GM19193 (cell line): ENCODE measurements at regions not wholly inside any gene's neighbourhood (a gene's known extent, or its start where the extent isn't known, plus 50 kb on each side); places are given as distances from the start of the nearest gene placed in this dataset.

ENCODE experiments used
- POLR2A ChIP-seq: IDR thresholded peaks from 4 replicates; pipeline ENCODE4 v1.6.1; 2011; ENCODE audit not compliant: insufficient read depth, insufficient read length; ENCODE audit errors: extremely low read depth

GRCh38 chr1:38772953-38773352, 86.6 kb downstream of the RRAGC start:
- no peak for TF ChIP-seq POLR2A

GRCh38 chr1:38772026-38772425, 87.5 kb downstream of the RRAGC start:
- no peak for TF ChIP-seq POLR2A

DNA sequence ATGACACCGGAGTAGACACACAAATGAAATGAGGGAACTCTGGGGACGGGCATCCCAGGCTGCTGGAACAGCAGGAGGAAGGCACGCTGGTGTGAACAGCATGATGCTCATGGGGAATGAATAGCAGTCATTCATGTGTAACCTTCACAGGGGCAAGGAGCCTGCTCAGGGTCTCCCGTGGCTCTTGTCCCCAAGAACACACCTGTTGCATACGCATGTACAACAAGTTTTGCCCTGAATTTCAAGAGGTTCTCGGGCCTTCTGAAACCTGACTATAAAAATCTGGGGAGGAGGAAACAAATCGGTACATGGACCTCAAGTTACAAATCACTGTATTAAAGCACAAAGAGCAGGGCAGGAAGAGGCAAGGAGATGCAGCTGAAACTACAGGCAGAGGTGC, 93.4 kb downstream of the RRAGC start:
- no peak for TF ChIP-seq POLR2A

- no peak for TF ChIP-seq POLR2A
Observed at GRCh38 chr1:38763121-38763520, 96.5 kb downstream of the RRAGC start.

DNA sequence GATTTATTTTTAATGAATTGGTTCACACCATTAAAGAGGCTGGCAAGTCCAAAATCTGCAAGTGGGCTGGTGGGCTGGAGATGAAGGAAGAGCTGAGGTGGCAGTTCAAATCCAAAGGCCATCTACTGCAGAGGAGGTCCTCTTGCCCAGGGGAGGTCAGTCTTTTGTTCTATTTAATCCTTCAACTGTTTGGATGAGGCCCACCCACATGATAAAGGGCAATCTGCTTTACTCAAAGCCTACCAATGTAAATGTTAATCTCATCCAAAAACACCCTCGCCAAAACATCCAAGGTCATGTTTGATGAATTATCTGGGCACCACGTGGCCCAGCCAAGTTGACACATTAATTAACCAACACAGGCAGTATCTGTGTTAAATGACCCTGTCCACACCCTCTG, 99.0 kb downstream of the RRAGC start:
- TF ChIP-seq POLR2A: no peak

- TF ChIP-seq POLR2A: no peak
Observed at GRCh38 chr1:38758820-38759219, 100.8 kb downstream of the RRAGC start.

DNA sequence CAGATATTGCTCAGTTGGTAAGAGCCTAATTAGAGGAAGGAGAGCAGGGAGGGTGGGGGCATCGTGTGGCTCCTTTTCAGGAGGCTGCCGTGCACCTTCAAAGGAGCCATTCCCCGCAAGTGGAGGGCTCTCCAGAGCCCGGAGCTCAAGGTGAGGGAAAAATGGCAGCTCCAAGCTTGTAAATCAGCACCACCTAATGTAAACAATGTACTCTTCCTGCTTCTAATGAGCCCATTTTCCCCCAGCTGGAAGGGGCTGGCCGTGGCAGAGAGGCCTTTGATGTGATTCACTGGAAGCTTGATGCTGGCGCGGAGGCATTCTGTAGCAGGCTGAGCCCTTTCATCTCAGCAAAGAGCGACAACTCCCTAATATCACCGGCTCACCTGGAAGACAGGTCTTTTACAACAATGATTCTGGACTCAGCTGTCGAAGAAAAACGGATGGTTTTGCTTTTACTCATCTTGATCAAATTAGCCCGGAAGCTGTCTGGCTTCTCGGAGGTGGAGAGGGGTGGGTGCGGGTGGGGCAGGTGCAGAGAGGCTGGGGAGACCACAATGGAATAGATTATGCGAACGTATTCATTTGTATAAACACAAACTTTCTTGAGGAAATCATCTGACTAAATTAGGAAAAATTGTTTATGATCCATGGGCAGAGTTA, 112.5 kb downstream of the RRAGC start:
- TF ChIP-seq POLR2A: no peak

DNA sequence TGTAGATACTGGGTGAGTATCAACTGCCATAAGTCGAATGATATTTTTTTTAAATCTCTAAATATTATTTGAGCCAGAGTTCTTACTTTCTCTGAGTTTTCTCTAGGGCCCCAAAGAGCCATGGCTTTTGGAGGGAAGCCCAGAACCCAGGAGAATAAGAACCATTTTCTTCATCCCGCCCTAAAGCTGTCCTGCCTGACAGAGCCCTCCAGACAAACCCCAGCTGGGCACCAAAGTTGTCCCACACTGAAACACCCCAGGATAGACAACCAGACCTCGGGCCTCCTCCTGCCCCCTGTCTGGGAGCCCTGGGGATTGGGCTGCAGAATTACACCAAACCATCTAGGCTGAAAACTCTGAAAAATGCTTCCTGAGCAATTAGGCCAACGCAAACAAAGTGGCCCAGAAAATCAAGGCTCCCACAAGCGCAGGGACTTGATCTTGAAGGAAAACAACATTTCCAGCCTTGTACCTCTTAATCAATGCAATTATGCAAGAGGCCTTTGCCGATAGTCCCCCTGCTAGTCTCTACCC, 113.1 kb downstream of the RRAGC start:
- no peak for TF ChIP-seq POLR2A

GRCh38 chr1:38745476-38746401, 113.8 kb downstream of the RRAGC start:
- no peak for TF ChIP-seq POLR2A

GRCh38 chr1:38744452-38745350, 114.9 kb downstream of the RRAGC start:
- TF ChIP-seq POLR2A: no peak

DNA sequence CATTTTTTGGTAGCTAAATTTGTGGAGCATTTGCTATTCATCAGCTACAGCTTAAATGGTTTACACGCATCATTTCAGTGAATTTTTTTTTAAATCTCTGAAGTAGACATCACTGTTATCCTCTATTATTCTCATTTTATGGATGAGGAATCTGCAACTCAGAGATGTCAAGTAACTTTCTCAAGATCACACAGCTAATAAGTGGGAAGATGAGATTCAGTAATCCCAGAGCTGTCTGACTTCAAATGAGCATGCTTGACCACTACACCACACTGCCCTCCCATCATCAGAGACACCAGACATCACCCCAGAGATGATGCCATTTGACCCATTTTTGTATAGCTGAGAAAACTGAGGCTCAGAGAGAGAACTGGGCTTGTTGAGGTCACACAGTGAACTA, 116.4 kb downstream of the RRAGC start:
- TF ChIP-seq POLR2A: no peak

GRCh38 chr1:38741341-38741740, 118.2 kb downstream of the RRAGC start:
- no peak for TF ChIP-seq POLR2A

DNA sequence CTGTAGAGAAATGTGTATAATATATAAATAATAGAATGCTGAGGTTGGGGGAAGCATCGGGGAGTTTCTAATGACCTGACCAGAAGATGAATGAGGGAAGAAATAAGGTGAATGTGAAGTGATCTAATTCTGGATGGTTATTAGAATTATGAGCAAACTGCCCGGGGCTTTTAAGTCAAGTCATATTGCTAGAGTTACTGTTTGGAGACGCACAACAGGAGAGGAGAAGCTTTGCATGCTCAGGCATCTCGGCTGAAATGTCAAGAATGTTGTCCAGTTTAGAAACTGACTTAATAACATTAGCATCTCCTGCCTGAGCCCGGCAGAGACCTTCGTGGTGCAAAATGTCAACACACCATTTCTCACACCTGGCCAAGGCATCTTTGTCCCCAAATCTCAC, 119.1 kb downstream of the RRAGC start:
- no peak for TF ChIP-seq POLR2A

DNA sequence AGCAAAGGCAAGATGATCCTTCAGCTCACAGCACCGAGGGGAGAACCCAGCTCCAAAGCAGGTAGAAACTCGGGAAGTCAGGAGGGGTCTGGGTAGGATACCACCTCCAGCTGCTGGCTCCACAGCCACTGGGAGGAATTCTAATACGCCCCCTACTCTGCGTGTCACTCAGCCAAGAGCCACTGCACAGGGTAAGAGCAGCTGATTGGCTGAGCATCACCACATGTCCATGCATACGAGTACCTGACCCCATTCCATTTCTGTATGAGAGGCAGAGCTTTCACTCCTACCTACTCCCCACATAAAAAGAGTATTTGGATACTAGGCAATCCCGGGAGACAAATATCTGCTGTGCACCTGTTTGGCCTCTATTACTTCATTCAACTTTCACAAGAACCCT, 121.4 kb downstream of the RRAGC start:
- TF ChIP-seq POLR2A: no peak

GRCh38 chr1:38736399-38736798, 123.2 kb downstream of the RRAGC start:
- no peak for TF ChIP-seq POLR2A

- no peak for TF ChIP-seq POLR2A
Observed at GRCh38 chr1:38735651-38736161, 123.9 kb downstream of the RRAGC start.

DNA sequence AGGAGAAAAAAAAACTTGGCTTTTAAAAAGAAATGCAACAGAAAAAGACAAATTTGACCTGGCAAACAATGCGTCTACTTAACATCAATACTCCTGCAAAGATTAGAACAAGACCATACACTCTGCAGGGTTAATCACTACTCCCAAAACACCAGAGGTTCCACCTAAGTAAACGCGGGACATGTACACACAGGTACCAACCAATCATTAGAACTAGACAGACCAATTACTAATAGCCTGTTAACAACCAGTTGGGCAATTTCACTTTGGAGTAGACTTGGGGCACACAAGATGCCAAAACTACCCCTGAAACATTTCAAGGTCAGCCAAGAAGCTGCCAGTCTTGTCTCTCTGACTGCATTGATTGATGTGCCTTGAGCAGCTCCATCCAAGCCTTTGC, 125.8 kb downstream of the RRAGC start:
- TF ChIP-seq POLR2A: no peak
